Amniotic stem cell (primary cell): ENCODE measurements at regions not wholly inside any gene's neighbourhood (a gene's known extent, or its start where the extent isn't known, plus 50 kb on each side); places are given as distances from the start of the nearest gene placed in this dataset.

ENCODE experiments used
- DNase-seq: peaks from one replicate; lab custom pipeline; 2025; lab: John Stamatoyannopoulos, UW

DNA sequence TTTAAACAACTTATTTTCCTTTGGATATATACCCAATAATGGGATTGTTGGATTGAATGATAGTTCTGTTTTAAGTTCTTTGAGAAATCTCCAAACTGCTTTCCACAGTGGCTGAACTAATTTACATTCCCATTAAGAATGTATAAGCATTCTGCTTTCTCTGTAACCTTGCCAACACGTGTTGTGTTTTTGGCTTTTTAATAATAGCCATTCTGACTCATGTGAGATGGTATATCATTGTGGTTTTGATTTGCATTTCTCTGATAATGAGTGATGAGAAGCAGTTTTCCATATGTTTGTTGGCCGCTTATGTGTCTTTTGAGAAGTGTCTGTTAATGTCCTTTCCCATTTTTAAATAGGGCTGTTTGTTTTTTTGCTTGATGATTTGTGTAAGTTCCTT is 155.6 kb upstream of the PITX2 start:
- DNase-seq = no peak

DNA sequence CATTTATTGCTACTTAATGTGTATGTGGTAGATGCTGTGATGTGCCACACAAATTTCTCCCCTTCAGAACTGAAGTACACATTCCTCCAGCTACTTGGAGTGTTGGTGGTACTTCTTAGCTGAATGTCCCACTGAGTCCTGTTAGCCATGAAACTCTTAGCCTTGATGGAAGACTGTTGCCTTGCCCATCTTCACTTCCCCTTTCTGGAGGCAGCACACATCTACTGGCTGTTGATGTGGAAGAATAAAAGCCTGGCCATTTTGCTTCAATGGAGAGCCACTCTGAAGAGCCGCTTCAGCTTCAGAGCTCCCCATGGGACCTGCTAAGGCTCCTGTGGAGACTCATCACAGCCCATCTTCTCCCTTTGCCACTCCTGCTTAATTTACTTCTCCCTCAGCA is 157.7 kb upstream of the PITX2 start:
- no peak for DNase-seq

- DNase-seq = no peak
These were observed 159.1 kb upstream of the PITX2 start for GRCh38 chr4:110781944-110782343.

- no peak for DNase-seq
These were observed 164.2 kb upstream of the PITX2 start for GRCh38 chr4:110787109-110787508.

DNA sequence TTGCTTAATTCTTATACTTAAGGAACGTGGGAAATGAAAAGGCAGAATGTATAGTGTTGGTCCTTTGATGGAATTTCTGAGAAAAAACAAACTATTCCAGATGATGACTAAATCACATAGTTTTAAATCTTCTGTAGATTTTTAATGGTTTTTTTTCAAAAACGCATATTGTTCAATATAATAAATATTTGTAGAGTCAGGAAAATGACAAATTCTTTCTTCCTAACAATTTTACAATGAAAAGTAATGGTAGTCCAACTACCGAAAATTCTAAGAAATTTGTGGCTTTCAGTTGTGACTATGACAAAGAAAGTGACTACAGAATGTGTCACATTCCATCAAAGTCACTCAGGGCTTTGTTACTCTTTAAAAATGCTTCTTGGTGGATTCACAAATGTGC is 164.8 kb upstream of the PITX2 start:
- DNase-seq = no peak

GRCh38 chr4:110788302-110788701 is 165.4 kb upstream of the PITX2 start:
- DNase-seq = no peak

- no peak for DNase-seq
These were observed 169.2 kb upstream of the PITX2 start for GRCh38 chr4:110792036-110792435.

- DNase-seq = no peak
These were observed 170.5 kb upstream of the PITX2 start for GRCh38 chr4:110793381-110793801.

GRCh38 chr4:110793890-110794554 is 171.1 kb upstream of the PITX2 start:
- no peak for DNase-seq

- DNase-seq = no peak
These were observed 173.1 kb upstream of the PITX2 start for GRCh38 chr4:110795971-110796370.

- no peak for DNase-seq
These were observed 174.6 kb upstream of the PITX2 start for GRCh38 chr4:110797486-110797885.

- DNase-seq = no peak
These were observed 175.8 kb upstream of the PITX2 start for GRCh38 chr4:110798687-110799086.

DNA sequence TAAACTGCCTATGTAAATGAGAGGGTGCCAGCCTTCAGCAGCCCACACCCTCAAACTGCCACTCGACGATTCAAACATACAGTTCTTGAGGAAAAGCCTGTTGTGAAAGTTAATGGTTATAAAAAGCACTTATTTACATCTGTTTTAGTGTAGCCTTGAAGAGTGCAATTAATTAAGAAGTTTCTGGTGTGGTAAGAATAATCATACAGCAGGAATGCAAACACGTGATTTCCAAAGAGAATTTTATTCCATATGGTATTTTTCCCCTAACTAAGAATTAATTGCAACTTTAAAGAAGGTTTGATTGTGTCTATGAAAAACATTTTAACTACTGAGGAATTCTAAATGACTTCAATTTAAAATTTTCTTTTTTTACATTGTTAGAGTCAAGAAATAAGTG is 176.3 kb upstream of the PITX2 start:
- no peak for DNase-seq

DNA sequence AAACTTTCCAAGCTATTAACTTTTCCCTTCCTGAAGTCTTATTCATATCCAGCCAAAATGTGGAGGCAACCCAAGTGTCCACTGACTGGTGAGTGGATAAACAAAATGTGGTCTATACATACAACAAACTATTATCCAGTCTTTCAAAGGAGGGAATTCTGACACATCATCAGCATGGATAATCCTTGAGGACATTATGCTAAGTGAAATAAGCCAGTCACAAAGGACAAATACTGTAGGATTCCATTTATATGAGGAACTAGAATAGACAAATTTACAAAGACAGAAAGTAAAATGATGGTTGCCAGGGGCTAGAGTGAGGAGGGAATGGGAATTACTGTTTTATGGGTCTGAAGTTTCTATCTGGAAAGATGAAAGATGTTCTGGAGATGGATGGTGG is 178.7 kb upstream of the PITX2 start:
- no peak for DNase-seq

DNA sequence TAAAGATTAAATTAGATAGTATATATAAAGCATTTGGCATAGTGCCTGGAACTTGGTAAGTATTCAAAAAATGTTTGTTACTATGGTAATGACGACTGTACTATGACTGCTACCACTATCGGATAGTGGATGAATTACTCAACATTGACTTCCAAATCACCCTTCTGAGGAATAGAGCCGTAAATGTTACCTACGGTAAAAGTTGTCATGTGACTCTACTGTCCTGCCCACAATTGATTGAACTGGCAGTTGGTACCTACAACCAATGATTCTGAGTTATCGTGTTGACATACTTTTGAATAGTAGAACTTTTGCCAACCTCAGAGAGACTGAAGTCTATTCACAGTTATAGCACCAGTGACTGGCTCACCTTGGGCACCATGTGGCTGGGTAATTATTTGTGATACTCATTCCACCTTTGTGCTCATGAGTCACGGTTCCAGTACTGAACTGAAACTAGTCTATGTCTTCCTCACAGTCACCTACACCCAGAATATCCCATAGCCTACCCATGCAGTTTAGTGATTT is 185.5 kb upstream of the PITX2 start:
- DNase-seq = no peak

- no peak for DNase-seq
These were observed 193.1 kb upstream of the PITX2 start for GRCh38 chr4:110815950-110816349.

DNA sequence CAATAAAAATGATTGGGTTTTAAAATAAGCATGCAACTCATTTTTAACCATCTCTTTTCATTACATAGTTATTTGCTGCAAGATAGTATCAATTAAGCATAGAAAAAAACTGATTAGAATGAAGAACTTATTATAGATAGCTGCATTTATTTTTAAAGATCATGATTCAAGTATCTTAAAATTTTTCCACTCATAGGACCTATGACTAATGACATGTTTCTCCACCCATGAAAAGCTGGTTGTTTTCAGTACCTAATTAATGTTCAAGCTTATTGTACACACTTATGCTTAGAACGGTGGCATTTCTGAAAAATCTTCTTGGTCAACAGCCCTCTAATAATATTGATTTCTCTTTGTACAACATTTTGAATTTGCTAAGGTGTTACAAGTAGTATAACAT is 193.5 kb upstream of the PITX2 start:
- DNase-seq = no peak

GRCh38 chr4:110821186-110821585 is 198.3 kb upstream of the PITX2 start:
- no peak for DNase-seq

DNA sequence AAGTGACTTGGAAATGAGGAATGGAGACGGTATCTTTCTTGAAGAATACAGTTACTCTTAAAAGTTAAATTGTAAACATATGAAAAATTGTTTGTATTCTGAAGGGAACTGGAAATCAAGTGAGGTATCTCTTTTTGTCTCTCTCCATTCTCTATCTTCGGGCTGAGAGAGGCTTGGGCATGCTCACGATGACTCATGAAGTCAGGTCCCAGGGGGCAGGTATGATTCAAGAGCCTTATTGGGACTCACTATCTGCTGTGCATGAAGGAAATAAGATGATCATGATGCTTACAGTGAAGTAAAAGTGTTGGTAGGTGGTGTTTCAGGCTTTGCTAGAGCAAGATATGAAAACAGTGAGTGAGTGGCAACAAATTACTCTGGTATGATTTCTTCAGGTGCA is 200.4 kb upstream of the PITX2 start:
- no peak for DNase-seq

GRCh38 chr4:110824344-110824743 is 201.5 kb upstream of the PITX2 start:
- DNase-seq = no peak

DNA sequence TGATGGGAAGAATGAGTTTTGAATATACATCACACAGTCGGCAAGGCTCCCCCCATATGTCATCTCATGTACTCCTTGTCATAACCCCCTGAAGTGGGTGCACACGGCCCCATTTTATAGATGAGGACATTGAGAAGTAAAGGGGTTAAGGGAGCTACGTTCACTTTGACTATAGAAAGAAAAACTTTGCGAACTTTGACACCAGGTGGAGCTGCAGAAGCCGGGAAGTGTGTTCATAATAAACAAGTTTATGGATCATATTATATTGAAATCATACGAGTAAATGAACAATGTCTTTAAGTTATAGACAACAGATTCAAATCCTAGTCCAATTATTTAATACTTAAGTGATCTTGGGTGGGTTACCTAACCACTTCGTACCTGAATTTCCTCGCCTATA is 203.8 kb upstream of the PITX2 start:
- no peak for DNase-seq

DNA sequence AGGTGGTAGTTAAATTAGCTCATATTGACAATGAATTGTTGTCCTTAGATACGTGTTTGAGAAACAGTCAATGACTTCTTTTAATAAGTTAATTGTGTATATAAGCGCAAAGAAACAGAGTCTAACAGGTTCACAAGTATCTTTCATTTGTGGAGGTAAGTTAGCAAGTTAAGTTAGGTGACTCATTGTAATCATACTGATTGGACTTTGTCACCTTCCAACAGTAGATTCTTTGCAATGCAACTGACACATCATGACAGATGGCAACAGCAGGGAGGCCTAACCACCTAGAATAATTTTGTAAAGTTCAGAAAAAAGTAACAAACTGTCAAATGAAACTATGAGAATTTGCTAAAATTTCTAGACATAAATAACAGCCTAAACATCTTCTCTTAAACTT is 207.6 kb upstream of the PITX2 start:
- no peak for DNase-seq

DNA sequence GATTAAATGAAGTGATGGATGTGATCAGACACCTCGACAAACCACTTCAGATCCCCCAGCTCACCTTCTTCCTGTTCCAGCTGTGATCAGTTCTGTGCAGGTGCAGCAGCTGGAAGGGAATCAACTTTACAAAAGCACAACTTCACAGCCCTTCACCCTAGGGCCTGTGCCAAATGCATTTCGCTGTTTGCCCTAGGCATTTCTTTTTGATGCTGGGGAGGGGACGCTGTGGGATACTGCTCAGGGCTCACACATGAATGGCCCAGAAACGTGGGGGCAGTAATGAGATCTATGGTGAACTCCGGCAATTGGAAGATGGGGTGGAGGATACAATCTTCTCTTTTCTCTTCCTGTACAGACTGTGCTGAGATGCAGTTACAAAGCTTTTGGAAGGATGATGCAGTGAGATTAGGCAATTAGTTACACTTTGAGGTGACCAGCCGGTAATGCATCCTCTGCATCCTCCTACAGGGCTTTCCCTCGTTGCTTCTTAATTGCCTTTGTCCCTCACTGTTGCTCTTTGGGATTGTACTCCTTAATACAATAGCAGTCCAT is 215.1 kb upstream of the PITX2 start:
- DNase-seq = no peak

GRCh38 chr4:110840221-110840654 is 217.4 kb upstream of the PITX2 start:
- DNase-seq = peak; percentile 5
